ENCODE measurements at regions not wholly inside any gene's neighbourhood (a gene's known extent, or its start where the extent isn't known, plus 50 kb on each side); places are given as distances from the start of the nearest gene placed in this dataset.

DNA sequence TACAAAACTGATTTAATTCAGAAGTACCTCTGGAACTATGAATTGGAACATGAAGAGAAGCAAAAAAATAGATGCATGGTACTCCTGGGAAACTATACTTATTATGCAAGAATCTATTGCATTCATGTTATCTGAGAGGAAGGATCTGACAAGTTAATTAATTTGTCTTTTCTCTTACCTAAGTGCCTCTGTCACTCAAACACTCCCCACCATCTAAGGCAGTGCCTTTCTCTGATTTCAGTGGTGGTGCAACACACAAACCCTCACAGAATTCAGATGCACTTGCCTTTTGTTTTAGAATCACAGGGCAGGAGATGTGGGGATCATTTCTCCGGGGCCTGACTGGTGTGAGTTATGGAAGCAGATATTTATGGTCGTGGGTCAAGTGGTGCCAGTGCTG is 52.5 kb upstream of the C9orf72 start:
- DNase-seq = no peak

DNA sequence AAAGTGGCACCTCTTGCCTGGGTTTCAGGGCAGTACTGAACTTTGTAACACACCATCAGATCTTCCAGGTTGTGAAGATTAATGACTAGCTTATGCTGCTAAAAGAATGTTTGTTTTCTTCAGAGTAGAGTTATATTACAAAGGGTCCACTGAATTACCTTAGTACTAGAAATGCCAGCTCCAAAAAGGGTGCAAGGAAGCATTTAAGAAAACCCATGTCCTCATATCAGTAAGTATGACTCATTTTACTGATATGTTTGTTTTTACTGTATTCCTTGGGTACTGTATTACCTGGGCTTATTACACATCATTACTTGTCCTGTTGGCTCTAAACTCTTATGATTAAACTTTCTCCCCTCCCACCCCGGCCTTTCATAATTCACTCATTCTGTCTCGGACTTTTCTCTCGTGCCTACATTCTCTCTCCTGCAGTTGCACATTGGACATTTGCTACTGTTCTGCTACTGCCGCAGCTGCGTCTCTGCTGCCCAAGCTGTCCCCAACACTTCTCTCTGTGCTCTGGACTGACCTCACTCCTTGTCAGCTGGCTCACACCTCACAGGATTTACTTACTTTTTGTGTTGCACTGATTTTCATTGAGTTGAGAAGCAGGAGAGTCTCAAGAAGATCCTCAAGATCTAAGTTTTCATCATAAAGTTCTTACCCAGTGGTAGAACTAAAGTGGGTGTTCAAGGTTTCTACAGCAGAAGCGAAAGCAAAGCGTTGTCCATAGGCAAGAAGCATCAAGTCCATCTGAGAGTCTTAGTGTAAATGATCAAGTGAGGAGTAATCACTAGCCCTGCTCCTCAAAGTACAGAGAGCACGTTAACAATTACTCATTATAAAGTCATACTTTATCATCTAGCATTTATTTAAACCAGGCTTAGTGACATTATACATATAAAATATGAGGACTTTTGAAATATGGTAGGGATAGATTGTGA is 53.2 kb upstream of the C9orf72 start:
- no peak for DNase-seq

DNA sequence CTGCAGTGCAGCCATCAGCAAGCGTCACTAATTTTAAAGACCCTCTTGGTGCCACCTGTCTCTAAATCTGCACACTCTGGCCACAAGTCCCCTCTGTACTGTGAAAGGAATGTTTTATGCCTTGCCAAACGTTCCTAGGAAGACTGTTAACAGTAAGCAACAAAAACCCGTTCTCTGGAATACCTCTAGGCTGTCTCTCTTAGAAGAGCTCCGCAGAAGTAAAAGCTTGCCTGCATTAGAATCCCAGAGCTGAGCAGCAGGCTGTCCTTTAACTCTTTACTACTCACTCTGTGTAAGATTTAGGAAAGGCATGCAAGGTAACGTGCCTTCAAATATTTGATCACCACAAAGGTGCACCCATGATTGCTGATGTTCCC is 53.9 kb upstream of the C9orf72 start:
- DNase-seq = no peak

DNA sequence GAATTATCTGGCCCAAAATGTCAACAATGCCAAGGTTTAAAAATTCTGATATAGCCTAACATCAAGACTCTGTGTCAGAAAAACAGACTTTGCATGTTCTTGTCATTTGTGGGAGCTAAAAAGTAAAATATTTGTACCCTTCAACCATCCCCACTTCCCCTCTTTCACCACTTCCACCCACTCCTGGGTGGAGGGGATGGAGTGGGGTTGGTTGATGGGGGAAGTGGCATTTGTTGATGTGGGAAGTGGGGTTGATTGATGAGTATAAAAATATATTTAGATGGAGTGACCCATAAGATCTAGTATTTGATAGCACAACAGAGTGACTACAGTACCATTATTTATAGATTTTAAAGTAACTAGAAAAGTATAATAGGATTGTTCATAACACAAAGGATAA is 55.0 kb upstream of the C9orf72 start:
- no peak for DNase-seq

DNA sequence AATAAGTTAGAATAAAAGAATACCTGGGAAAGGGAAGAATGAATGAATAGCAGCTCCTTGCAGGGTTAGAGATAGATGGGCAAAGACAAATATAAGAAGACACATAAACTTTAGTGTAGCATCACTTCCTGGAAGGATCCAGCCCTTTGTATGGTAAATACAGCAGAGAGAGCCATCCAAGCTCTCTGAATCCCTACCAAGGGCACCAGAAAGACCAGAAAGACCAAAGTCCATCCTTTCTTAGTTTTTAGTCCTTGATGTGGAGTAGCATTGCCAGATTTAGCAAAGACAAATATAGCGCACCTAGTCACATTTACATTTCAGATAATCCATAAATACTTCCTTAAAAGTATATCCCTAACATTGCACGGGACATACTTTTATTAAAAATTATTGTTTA is 56.1 kb upstream of the C9orf72 start:
- no peak for DNase-seq

DNA sequence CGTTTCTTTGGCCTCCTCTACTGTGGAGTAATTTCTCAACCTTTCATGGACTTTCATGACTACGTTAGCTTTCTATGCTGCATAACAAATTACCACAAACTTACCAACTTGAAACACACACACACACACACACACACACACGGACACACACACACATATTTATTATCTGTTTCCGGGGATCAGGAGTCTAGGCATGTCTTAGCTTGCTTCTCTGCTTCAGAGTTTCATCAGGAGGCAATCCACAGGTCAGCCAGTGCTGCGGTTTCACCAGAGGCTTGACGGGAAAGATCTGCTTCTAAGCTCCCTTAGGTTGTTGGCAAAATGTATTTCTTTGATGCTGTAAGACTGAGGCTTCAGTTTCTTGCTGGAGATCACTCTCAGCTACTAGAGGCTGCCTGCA is 59.0 kb upstream of the C9orf72 start:
- no peak for DNase-seq

DNA sequence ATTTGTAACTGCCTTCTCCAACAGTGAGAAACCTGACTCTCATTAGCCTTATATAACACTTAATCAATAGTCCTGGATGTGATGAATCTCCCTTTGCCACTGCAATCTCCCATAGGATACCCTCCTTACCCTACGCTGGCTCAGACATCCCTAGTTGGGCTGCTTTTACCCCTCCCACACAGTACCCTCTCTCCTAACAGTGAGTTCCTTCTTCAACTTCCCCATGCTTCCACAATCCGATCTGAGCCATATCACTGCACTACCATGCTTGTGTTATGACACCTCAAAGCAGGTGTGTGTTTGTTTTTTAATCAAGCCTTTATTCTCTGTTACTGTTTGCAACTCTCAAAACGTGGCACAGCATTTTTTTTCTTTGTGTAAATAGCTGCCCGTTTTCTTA is 60.5 kb upstream of the C9orf72 start:
- no peak for DNase-seq

DNA sequence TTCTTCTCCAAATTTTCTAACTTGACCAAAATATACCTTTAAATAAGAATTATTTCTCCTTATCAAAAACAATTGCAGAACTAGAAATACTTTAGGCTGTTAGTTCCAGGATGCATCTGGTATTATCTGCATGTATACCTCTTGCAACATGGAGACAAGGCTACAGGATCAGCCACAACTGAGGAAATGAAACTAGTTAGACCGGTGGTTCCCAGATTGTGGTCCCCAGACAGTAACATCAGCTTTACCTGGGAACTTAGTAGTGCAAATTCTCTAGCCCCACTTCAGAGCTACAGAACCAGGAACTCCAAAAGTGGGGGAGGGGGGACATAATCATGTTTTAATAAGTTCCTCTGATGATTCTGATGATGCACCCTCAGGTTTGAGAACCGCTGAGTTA is 61.6 kb upstream of the C9orf72 start:
- DNase-seq = no peak

DNA sequence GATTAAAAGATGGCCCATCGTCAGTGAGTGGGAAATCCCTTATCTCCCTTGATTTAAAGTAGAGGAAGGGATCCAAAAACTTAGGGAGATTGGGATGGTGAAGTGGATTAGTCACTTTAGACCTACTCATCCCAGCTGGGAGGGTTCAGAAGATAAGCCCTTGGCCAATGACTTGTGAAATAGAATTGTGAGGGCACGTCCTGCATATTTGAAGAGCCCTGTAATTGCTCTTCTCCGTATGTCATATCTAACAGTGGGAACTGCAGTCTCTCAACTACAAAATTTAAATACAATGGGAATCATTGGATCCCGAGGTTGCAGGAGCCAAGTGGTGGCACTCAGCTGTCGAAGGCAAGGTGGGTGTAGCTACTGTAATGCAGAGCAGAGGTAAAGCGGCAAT is 65.4 kb upstream of the C9orf72 start:
- DNase-seq = no peak

DNA sequence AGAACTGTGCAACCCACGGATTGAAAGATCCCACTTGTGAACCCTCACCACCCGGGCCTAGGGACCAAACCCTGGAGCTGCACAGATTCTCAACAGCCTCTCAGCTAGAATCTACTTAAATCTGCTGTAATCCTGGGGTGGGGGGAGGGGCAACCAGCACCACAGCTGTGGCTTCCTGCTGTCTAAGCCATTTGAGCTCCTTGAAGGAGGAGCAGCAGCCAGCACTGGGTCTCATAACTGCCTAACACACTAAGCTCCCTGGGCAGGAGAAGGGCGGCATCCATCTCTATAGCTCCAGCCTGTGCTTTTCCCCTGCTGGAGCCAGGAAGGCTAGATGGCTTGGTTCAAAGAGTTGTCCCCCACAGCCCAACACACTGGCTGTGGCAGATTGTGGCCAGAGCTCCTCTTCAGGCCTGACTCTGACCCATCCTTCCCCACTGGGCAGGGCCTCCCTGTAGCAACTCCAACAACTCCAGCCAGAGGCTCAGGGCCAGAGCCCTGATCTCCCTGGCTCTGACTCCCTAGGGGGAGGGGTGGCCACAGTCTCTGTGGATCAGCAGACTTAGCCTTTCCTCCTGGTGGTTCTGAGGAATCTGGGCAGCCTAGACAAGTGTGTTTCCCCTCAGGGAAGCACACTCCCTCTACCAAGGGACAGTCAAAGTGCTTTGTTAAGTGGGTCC is 72.0 kb upstream of the C9orf72 start:
- DNase-seq = no peak

DNA sequence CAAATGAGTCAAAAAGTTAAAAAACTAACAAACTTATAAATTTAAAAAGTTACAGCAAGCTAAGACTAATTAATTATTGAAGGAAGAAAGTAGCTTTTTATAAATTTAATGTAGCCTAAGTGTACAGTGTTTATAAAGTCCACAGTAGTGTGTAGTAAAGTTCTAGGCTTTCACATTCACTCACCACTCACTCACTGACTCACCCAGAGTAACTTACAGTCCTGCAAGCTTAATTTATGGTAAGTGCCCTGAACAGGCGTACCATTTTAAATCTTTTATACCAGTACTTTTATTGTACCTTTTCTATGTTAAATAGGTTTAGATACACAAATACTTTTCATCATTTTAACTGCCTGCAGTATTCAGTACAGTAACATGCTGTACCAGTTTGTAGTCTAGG is 80.0 kb upstream of the C9orf72 start:
- DNase-seq = no peak

DNA sequence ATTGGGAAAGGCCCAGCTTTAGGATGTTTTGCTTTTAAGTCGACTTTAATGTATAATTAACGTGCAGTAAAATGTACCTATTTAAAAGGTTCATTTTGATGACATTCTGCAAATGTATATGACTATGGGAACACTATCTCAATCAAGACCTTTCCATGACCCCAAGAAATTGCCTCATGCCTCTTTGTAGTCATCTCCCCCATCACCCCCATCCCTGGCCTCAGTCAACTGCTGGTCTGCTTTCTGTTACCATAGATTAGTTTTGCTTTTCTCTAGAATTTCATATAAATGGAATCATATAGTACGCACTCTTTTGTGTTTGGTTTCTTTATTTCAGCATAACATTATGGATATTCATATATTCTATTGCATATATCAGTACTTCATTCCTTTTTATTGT is 80.7 kb upstream of the C9orf72 start:
- DNase-seq = no peak

DNA sequence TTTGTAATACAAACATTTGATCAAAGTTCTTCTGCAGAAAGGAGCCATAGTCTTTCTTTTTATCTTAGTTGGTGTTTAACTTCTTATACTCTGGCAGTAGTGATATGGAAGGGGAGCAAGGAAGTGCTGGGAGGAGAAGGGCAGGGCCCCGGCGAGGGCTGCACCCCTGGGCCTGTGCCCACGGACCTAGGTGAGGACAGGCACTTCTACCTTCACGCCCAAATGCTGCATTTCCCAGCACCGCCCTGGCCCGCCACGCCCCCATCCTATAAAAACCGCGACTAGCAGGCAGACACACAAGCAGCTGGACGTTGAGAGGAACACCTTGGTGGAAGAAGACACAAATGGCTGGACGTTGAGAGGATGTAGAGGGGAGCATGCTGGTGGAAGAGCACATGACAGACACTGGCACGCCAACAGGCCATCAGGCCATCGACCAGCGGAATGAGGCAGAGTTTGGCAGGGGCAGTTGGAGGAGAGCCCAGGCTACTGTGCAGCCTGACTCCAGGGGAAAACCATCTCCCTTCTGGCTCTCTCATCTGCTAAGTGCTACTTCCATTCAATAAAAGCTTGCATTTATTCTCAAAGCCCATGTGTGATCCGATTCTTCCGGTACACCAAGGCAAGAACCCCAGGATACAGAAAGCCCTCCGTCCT is 81.5 kb upstream of the C9orf72 start:
- DNase-seq = peak; percentile 44 to 87

DNA sequence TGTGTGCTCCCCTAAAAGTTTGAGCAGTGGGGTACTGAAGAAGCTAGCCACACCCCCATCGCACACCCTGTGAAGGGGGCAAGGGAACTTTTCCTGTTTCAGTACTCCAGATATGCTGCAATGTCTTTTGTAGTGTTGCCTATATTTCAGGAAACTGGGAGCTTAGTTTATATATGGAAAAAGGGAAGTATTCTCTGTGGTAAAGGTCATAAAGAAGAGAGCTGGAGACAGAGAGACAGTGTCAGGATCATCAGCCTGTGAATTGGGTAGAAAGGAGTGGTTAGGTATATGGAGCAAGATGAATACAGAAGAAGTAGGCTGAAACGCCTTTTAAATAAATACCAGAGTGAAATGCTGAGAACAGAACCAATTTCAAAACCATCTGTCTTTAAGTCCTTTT is 82.2 kb upstream of the C9orf72 start:
- DNase-seq = no peak

DNA sequence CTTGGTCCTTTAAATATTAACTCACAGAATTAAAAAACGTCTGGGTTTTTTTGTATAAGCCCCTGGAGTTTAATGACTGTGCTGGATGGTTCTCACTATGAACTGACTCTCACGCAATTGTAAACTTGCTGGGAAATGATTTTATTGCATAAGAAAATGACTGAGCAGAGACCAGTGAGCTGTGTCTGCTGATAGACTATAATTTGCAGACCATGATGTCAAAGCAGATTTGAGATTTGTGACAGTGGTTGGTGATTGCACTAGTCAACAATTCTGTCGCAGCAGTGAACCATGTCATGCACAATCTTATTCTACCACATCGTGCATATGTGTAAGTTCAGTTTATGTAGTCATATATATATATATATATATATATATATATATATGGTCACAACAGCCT is 85.7 kb upstream of the C9orf72 start:
- DNase-seq = no peak

DNA sequence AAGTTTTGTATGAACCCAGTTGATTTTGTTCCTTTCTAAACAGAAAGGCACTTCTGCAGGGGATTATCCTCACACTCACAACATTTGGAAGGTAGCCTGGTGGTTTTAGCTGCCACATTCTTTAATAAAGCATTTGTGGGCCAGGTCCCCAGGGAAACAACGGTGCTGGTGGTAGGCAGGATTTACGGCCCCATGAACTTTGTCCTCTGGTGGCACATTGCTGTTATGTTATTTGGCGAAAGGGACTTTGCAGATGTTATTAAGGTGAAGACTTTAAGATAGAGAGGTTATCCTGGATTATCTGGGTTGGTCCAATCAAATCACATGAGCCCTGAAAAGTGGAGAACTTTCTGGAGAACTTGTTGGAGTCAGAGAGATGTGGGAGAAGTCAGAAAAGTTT is 86.3 kb upstream of the C9orf72 start:
- no peak for DNase-seq

DNA sequence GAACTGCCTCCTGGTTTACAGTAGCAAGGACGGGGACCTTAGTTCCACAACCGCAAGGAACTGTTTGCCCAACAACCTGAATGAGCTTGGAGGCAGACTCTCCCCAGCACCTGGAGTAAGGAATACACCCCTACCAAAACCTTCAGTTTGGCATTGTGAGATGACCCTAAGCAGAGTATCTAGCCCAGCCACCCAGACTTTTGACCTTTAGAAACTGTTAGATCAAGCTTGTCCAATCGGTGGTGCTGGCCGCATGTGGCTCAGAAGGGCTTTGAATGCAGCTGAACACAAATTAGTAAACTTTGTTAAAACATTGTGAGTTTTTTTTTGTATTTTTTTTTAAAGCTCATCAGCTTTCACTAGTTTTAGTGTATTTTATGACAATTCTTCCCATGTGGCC is 86.9 kb upstream of the C9orf72 start:
- no peak for DNase-seq

DNA sequence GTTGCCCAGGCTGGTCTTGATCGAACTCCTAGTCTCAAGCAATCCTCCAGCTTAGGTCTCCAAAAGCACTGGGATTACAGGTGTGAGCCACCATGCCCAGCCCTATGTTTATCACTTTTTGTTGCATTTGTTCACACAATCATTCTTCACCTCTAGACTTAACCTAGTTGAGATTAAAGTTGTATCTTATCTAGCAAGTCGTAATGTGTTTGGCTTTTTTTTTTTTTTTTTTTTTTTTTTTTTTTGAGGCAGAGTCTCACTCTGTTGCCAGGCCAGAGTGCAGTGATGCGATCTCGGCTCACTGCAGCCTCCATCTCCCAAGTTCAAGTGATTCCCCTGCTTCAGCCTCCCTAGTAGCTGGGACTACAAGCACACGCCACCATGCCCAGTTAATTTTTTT is 90.2 kb upstream of the C9orf72 start:
- no peak for DNase-seq

DNA sequence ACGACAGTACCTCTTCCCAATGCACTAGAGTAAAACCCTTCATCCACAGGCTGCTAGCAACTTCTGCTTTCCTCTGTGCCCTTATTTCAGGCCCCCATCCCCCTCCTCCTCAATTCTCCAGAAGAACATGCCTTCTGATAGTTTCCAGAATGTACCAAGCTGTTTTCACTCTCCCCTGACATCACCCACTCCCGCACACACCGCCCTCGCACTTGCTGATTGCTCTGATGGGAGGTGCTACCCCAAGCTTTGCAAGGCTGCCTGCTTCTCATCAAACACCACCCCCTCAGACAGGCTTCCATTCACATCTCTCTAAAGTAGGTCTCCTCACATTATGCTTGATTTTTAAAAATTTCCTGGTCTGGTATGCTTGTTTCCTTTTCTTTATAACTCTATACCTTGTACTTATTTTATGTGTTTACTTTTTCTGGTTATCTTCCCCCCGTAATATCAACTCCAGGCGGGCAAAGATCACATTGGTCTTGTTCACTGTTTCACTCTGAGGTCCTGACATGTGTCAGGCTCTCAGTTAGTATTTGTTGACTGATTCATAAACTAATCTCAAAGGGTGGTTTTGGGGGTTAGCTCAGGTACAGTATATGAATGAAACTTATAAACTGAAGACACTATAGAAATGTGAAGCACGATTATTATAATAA is 91.0 kb upstream of the C9orf72 start:
- no peak for DNase-seq

DNA sequence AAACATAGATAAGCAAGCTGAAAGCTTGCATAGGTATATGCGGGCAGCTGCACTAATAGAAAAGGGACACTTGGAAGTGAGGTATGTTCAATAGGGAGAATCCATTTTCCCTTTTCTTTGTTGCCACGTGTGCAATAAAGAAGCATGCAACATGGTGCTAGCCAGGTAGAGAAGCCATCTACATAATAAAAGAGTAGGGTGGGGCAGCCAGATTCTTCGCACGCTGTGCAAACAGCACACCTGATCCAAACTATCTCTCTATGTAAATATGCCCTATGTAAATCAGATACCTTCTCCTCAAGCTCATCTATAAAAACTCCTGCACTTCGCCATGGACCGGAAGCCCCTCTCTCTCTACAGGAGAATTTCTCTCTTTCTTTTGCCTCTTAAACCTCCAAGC is 91.9 kb upstream of the C9orf72 start:
- no peak for DNase-seq

DNA sequence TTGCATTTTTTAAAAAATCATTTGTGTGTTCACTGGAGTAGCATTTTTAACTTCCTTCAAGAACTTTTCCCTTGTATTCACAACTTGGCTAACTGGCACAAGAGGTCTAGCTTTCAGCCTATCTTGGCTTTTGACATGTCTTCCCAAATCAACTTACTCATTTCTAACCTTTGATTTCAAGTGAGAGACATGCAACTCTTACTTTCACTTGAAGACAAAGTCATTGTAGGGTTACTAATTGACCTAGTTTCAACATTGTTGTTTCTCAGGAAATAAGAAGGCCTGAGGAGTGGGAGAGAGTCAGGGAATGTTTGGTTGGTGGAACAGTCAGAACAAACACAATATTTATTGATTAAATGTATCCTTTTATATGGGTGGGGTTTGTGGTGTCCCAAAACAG is 95.0 kb upstream of the C9orf72 start:
- DNase-seq = no peak

DNA sequence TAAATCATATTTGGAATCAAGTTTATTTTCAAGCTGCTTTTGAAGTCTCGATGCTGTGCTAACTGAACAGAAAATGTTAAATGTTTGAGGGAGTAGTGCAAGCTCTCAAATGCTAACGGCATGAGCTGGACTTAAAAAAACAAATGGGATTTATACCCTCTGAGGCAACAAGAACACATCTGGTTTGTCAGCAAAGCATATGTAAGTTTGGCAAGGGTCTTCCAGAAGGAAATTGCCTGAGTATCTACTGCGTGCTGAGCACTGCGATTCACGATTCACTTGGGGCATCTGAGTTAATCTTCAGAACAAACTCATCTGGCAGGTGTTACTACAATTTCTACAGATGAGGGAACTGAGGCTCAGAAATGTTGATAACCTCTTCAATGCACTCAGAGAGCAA is 98.4 kb upstream of the C9orf72 start:
- no peak for DNase-seq

DNA sequence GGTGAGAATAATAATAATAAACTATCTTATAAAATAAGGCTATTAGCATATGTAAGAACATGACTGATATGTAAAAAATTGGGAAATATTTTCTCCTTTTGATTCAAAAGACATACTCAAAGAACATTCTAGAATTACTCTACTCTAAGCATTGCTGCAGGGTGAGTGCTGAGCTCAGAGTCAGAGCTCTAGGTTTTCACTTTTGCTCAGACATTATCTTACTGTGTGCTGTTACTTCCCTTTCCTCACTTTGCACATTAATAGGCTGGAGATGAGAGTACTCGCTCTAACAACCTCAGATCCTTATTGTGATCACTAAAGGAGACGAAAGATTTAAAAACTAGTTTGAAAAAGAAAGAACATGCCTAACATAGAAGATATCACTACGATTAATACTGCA is 99.4 kb upstream of the C9orf72 start:
- DNase-seq = no peak

DNA sequence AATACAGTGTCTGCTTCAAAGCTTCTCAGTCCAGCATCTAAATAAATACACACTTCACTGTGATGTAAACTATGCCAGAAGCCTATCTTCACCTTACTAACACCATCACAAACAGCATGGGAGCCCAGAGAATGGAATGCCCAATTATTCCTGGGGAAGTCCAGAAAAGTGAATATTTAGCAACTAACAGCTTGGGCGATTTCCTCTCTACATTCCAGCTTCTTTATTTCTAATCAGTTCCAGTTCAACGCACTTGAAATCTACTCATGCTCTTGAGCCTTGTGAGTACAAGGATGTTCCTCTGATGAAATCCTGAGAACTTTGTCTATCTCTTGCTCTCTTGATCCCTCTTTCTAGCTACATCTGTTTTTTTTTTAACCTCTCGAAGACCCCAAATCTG is 100.4 kb upstream of the C9orf72 start:
- DNase-seq = peak in 1 of 2 experiments; percentile 42
